Sigmoid colon (tissue), 6 donors: ENCODE measurements at regions not wholly inside any gene's neighbourhood (a gene's known extent, or its start where the extent isn't known, plus 50 kb on each side); places are given as distances from the start of the nearest gene placed in this dataset.

Source experiments
- DNase-seq: peaks from one replicate; pipeline ENCODE4 v3.0.0-alpha.2; 2019
- H3K27ac ChIP-seq, 4 donors: fragments of 200-600 bp; sonication (generic); one replicate each; pipeline ENCODE4 v1.5.1; 2016 to 2019; ENCODE audit warnings: mild to moderate bottlenecking in 1 of 4
- H3K27me3 ChIP-seq, 3 donors: fragments of 200-600 bp; sonication (generic); one replicate each; pipeline ENCODE4 v1.5.1; 2019; ENCODE audit warnings: mild to moderate bottlenecking in 1 of 3
- H3K36me3 ChIP-seq, 4 donors: fragments of 200-600 bp; sonication (generic); one replicate each; pipeline ENCODE4 v1.5.1; 2016 to 2019
- H3K4me1 ChIP-seq, 4 donors: fragments of 200-600 bp; sonication (generic); one replicate each; pipeline ENCODE4 v1.5.1; 2017 to 2019
- H3K4me3 ChIP-seq, 4 donors: fragments of 200-600 bp; sonication (generic); one replicate each; pipeline ENCODE4 v1.5.1; 2017 to 2019; ENCODE audit warnings: mild to moderate bottlenecking in 2 of 4, moderate library complexity in 1 of 4
- H3K9me3 ChIP-seq, 4 donors: fragments of 200-600 bp in 3 of 4; sonication (generic) in 3 of 4; one replicate each; pipeline versions ENCODE4 v1.5.1 to v1.6.1; 2013 to 2019
- EP300 ChIP-seq, 4 donors: sonication (generic); formaldehyde crosslinking; IDR thresholded peaks; one replicate each; pipeline ENCODE4 v1.6.1; 2017; ENCODE audit warnings: antibody characterized with exemption in 4 of 4
- POLR2A ChIP-seq, 2 donors: fragments of 450-650 bp; IDR thresholded peaks; one replicate each; pipeline ENCODE4 v1.6.1; 2016; ENCODE audit warnings: antibody characterized with exemption in 2 of 2, mild to moderate bottlenecking in 2 of 2, moderate library complexity in 2 of 2
- POLR2AphosphoS5 ChIP-seq, 4 donors: sonication (generic); formaldehyde crosslinking; IDR thresholded peaks; one replicate each; pipeline ENCODE4 v1.6.1; 2017; ENCODE audit warnings: antibody characterized with exemption in 4 of 4
- WGBS, 2 donors: extraction: QIAGEN DNeasy Blood & Tissue Kit; methylation state at CpG; one replicate each; pipeline ENCODE4 v1.1.7; 2013; 5-methylcytosine and 5-hydroxymethylcytosine counted together
- intact Hi-C: fragments of 100-400 bp; cut with DNase I; formaldehyde crosslinking; loops from one replicate; pipeline ENCODE4 v1.15.1; 2023
- TF ChIP-seq, protein P1 (sequence below), 4 experiments: fragments of 450-650 bp in 3 of 4; fragments of 200-600 bp in 1 of 4; IDR thresholded peaks; one replicate each; pipeline ENCODE4 v1.5.1; 2016 to 2019; ENCODE audit warnings: antibody characterized with exemption in 4 of 4, mild to moderate bottlenecking in 3 of 4, moderate library complexity in 2 of 4
- donor health status: healthy with polysubstance abuse.
- donor health status: healthy.

GRCh38 chr10:44287408-44287807 lies 97.5 kb downstream of the CXCL12 start:
- Histone ChIP-seq H3K4me3 (no peak overlapping the region), H3K4me1 (peaks cover 0 to 7% (median 0%) of the 10 kb centered on the region in 4 donors), H3K36me3 (no peaks in the 10 kb centered on the region), H3K9me3 (no peaks in the 10 kb centered on the region), H3K27me3 (no peaks in the 10 kb centered on the region), H3K27ac (peak overlapping the region in 1 of 4 donors; percentile 7)
- DNase-seq: no peak
- 78 to 84% methylated on average over 2 of the region's 2 CpGs for WGBS, 2 donors
- TF ChIP-seq POLR2A (IDR thresholded peaks at IDR 0.05) (no peak), EP300 (IDR thresholded peaks at IDR 0.05) (no peak), POLR2AphosphoS5 (IDR thresholded peaks at IDR 0.05) (no peak)
- TF ChIP-seq, protein P1, sequence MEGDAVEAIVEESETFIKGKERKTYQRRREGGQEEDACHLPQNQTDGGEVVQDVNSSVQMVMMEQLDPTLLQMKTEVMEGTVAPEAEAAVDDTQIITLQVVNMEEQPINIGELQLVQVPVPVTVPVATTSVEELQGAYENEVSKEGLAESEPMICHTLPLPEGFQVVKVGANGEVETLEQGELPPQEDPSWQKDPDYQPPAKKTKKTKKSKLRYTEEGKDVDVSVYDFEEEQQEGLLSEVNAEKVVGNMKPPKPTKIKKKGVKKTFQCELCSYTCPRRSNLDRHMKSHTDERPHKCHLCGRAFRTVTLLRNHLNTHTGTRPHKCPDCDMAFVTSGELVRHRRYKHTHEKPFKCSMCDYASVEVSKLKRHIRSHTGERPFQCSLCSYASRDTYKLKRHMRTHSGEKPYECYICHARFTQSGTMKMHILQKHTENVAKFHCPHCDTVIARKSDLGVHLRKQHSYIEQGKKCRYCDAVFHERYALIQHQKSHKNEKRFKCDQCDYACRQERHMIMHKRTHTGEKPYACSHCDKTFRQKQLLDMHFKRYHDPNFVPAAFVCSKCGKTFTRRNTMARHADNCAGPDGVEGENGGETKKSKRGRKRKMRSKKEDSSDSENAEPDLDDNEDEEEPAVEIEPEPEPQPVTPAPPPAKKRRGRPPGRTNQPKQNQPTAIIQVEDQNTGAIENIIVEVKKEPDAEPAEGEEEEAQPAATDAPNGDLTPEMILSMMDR (IDR thresholded peaks at IDR 0.05): no peak
- intact Hi-C loops: no loop called here

DNA sequence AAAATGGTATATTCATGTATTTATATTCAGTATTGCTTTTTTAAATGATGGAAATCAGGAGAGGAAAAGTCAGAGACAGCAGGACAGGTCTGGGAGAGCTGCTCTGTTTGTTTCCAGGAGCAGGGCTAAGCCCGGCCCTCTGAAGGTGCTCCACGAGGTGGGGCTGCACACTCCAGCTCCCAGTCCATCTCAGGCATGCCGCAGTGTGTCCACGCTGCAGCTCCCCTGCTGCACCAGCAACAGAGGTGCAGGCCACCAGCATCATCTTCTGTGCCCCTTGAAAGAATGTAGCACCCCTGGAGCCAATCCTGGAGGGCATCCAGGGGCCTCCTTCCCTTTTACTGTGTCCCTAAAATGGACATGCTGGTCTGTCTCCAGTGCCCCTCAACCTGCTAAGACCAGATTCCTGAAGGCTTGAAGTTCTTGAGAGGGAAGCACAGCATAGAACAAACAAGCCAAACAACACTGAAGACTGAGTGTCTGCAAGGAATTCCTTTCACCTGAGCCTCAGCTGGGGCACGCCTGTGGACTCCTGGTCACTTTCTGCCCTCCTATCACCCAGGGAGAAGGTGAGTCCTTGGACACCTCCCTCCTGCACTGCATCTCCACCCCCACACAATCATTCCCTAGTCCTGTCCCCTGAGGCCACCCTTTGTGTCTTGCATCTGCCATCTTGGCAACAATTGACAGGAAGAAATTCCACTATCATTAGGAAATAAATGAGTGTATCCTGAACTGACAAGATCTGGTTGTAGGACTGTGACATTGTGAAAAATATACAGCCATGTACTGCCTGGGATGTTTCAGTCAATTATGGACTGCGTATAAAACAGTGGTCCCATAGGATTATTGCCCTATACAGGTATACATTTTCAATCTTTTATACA lies 100.5 kb downstream of the CXCL12 start:
- intact Hi-C loops: no loop called here
- no peaks in the 10 kb centered on the region for H3K27me3 ChIP-seq
- TF ChIP-seq POLR2A (IDR thresholded peaks at IDR 0.05): no peak
- TF ChIP-seq, protein P1 (IDR thresholded peaks at IDR 0.05): no peak
- DNase-seq: no peak
- WGBS, 2 donors: 62 to 82% methylated on average over 6 of the region's 6 CpGs
- H3K9me3 ChIP-seq: no peaks in the 10 kb centered on the region
- H3K4me1 ChIP-seq: peaks cover 0 to 19% (median 2%) of the 10 kb centered on the region in 4 donors
- no peak overlapping the region for H3K27ac ChIP-seq
- H3K4me3 ChIP-seq: no peak overlapping the region
- no peaks in the 10 kb centered on the region for H3K36me3 ChIP-seq

DNA sequence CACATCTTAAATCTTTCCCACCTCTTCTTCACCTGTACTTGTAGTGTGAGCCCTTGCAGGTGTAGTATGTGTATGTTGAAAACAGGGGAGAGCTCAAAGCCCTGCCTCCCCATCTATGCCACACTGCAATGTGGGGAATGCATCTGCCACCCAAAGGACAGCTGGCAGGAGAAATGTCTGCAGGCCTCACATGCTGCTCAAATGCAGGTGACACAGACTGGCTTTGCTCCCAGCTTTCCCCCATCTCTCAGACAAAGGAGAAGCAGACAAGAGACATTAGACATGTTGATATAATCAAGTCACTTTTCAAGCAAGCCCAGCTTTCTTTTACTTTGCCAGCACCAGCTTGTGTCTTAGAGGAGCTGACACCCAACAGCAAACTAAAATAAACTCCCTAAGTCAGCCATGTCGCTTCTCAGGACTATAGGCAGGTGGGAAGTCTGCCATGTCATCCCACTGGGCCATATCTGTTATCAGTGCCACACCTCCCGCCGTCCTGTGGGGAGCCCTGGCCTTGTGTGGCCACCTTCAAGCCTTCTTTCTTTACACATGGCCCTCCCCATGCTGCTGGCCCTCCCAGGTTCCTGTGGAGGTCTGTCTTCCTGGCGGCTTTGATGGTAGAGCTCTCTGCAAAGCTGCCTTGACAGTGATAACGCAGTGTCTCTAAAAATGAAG lies 102.1 kb downstream of the CXCL12 start:
- Histone ChIP-seq H3K9me3 (no peaks in the 10 kb centered on the region), H3K4me3 (no peak overlapping the region), H3K36me3 (no peaks in the 10 kb centered on the region), H3K27ac (no peak overlapping the region), H3K4me1 (peaks cover 0 to 29% (median 6%) of the 10 kb centered on the region in 4 donors), H3K27me3 (no peaks in the 10 kb centered on the region)
- intact Hi-C loops: no loop called here
- WGBS, 2 donors: 67 to 76% methylated on average over 5 of the region's 5 CpGs
- no peak for DNase-seq
- no peak for TF ChIP-seq EP300 (IDR thresholded peaks at IDR 0.05)
- TF ChIP-seq, protein P1 (IDR thresholded peaks at IDR 0.05): no peak
- TF ChIP-seq POLR2A (IDR thresholded peaks at IDR 0.05): no peak
- no peak for TF ChIP-seq POLR2AphosphoS5 (IDR thresholded peaks at IDR 0.05)

DNA sequence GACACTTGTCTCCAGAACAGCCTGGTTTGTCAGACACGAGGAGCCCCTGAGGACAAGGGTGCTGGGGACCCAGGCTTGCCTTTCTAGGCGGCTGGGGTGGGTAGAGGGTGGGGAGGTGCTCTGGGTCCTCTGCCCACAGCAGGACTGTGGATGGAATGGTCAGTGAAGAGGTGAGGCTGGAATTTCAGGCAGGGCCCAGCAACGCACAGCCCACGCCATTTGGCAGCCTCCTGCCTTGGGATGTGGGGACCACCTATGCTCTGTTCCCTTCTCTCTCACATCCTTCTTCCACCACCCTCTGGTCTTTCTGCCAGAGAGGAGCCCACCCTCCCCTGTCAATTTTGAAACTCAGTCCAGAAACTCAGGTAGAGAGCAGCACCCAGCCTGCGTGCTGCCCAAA lies 103.2 kb downstream of the CXCL12 start:
- Histone ChIP-seq H3K9me3 (no peaks in the 10 kb centered on the region), H3K27me3 (no peaks in the 10 kb centered on the region), H3K4me1 (peaks cover 0 to 22% (median 6%) of the 10 kb centered on the region in 4 donors), H3K36me3 (no peaks in the 10 kb centered on the region), H3K4me3 (no peak overlapping the region), H3K27ac (peak overlapping the region in 3 of 4 donors; percentile 31 to 45 (median 31))
- intact Hi-C loops: no loop called here
- TF ChIP-seq POLR2A (IDR thresholded peaks at IDR 0.05) (no peak), POLR2AphosphoS5 (IDR thresholded peaks at IDR 0.05) (no peak), EP300 (IDR thresholded peaks at IDR 0.05) (no peak)
- TF ChIP-seq, protein P1 (IDR thresholded peaks at IDR 0.05): no peak
- DNase-seq: no peak
- 91% methylated on average over 5 of the region's 5 CpGs for WGBS, 2 donors
